IPS-18a (cell line): ENCODE measurements at regions not wholly inside any gene's neighbourhood (a gene's known extent, or its start where the extent isn't known, plus 50 kb on each side); places are given as distances from the start of the nearest gene placed in this dataset.
"Not testable (repeated sequence)": the region's sequence is repeated elsewhere in the genome, so short reads cannot be mapped to it uniquely, and the experiment has no call there.

Source experiments
- H3K27ac ChIP-seq: one replicate; pipeline ENCODE4 v1.5.1; 2013; ENCODE audit warnings: low read length
- H3K27me3 ChIP-seq: one replicate; pipeline ENCODE4 v1.6.1; 2013; ENCODE audit warnings: mild to moderate bottlenecking, low read length; ENCODE audit not compliant: control insufficient read depth, insufficient read depth
- H3K36me3 ChIP-seq: one replicate; pipeline ENCODE4 v1.6.1; 2013; ENCODE audit warnings: low read depth, low read length; ENCODE audit not compliant: control insufficient read depth
- H3K4me1 ChIP-seq: one replicate; pipeline ENCODE4 v1.6.1; 2013; ENCODE audit warnings: low read depth, low read length; ENCODE audit not compliant: control insufficient read depth
- H3K4me3 ChIP-seq: one replicate; pipeline ENCODE4 v1.5.1; 2013; ENCODE audit warnings: low read length
- H3K9ac ChIP-seq: one replicate; pipeline ENCODE4 v1.6.1; 2013; ENCODE audit warnings: mild to moderate bottlenecking, low read length, moderate library complexity
- H3K9me3 ChIP-seq: one replicate; pipeline ENCODE4 v1.6.1; 2013; ENCODE audit warnings: low read depth, low read length; ENCODE audit not compliant: control insufficient read depth

- Histone ChIP-seq H3K36me3 (no peaks in the 10 kb centered on the region), H3K4me3 (no peak overlapping the region), H3K9ac (no peak overlapping the region), H3K4me1 (no peaks in the 10 kb centered on the region), H3K27me3 (no peaks in the 10 kb centered on the region), H3K27ac (no peak overlapping the region), H3K9me3 (peaks cover 3% of the 10 kb centered on the region)
Observed at GRCh38 chr2:83368916-83369315, 1090.2 kb downstream of the SUCLG1 start.

GRCh38 chr2:83368461-83368860 lies 1090.6 kb downstream of the SUCLG1 start:
- Histone ChIP-seq H3K27ac (no peak overlapping the region), H3K4me3 (no peak overlapping the region), H3K36me3 (no peaks in the 10 kb centered on the region), H3K27me3 (no peaks in the 10 kb centered on the region), H3K9ac (no peak overlapping the region), H3K4me1 (no peaks in the 10 kb centered on the region), H3K9me3 (peaks cover 3% of the 10 kb centered on the region)

- Histone ChIP-seq H3K27ac (no peak overlapping the region), H3K36me3 (no peaks in the 10 kb centered on the region), H3K9me3 (peaks cover 3% of the 10 kb centered on the region), H3K27me3 (no peaks in the 10 kb centered on the region), H3K4me1 (no peaks in the 10 kb centered on the region), H3K9ac (no peak overlapping the region), H3K4me3 (no peak overlapping the region)
Observed at GRCh38 chr2:83365476-83365875, 1093.6 kb downstream of the SUCLG1 start.

GRCh38 chr2:83364264-83364663 lies 1094.8 kb downstream of the SUCLG1 start:
- H3K9ac ChIP-seq = no peak overlapping the region
- H3K4me3 ChIP-seq = no peak overlapping the region
- H3K9me3 ChIP-seq = peaks cover 3% of the 10 kb centered on the region
- H3K4me1 ChIP-seq = no peaks in the 10 kb centered on the region
- H3K36me3 ChIP-seq = no peaks in the 10 kb centered on the region
- no peaks in the 10 kb centered on the region for H3K27me3 ChIP-seq
- no peak overlapping the region for H3K27ac ChIP-seq

GRCh38 chr2:83363138-83363537 lies 1095.9 kb downstream of the SUCLG1 start:
- not testable (repeated sequence) for H3K4me3 ChIP-seq, H3K9ac ChIP-seq, H3K4me1 ChIP-seq, H3K36me3 ChIP-seq, H3K9me3 ChIP-seq, H3K27me3 ChIP-seq, H3K27ac ChIP-seq

- Histone ChIP-seq H3K9me3 (no peaks in the 10 kb centered on the region), H3K4me3 (no peak overlapping the region), H3K27ac (no peak overlapping the region), H3K27me3 (no peaks in the 10 kb centered on the region), H3K9ac (no peak overlapping the region), H3K4me1 (no peaks in the 10 kb centered on the region), H3K36me3 (no peaks in the 10 kb centered on the region)
Observed at GRCh38 chr2:83359336-83359735, 1099.7 kb downstream of the SUCLG1 start.

- H3K27ac ChIP-seq = no peak overlapping the region
Observed at GRCh38 chr2:83342860-83343329, 1116.2 kb downstream of the SUCLG1 start.

GRCh38 chr2:83340424-83340823 lies 1118.7 kb downstream of the SUCLG1 start:
- Histone ChIP-seq H3K9me3 (no peaks in the 10 kb centered on the region), H3K9ac (no peak overlapping the region), H3K4me3 (no peak overlapping the region), H3K27me3 (no peaks in the 10 kb centered on the region), H3K27ac (no peak overlapping the region), H3K4me1 (no peaks in the 10 kb centered on the region), H3K36me3 (no peaks in the 10 kb centered on the region)

More at GRCh38 chr2:83342860-83343329, 1116.2 kb downstream of the SUCLG1 start:
- no peak overlapping the region for H3K4me3 ChIP-seq
- no peaks in the 10 kb centered on the region for H3K27me3 ChIP-seq
- H3K9me3 ChIP-seq = no peaks in the 10 kb centered on the region
- no peaks in the 10 kb centered on the region for H3K36me3 ChIP-seq
- H3K9ac ChIP-seq = no peak overlapping the region
- no peaks in the 10 kb centered on the region for H3K4me1 ChIP-seq

GRCh38 chr2:83339942-83340341 lies 1119.1 kb downstream of the SUCLG1 start:
- not testable (repeated sequence) for H3K4me3 ChIP-seq, H3K27ac ChIP-seq, H3K36me3 ChIP-seq, H3K4me1 ChIP-seq, H3K9ac ChIP-seq, H3K27me3 ChIP-seq, H3K9me3 ChIP-seq

- Histone ChIP-seq H3K4me3 (no peak overlapping the region), H3K27ac (no peak overlapping the region), H3K9ac (no peak overlapping the region), H3K36me3 (no peaks in the 10 kb centered on the region), H3K9me3 (no peaks in the 10 kb centered on the region), H3K27me3 (no peaks in the 10 kb centered on the region), H3K4me1 (no peaks in the 10 kb centered on the region)
Observed at GRCh38 chr2:83331810-83332209, 1127.3 kb downstream of the SUCLG1 start.

- Histone ChIP-seq H3K4me3 (no peak overlapping the region), H3K27me3 (no peaks in the 10 kb centered on the region), H3K9me3 (no peaks in the 10 kb centered on the region), H3K9ac (no peak overlapping the region), H3K36me3 (no peaks in the 10 kb centered on the region), H3K4me1 (no peaks in the 10 kb centered on the region), H3K27ac (no peak overlapping the region)
Observed at GRCh38 chr2:83323038-83323437, 1136.0 kb downstream of the SUCLG1 start.

- Histone ChIP-seq H3K9ac (no peak overlapping the region), H3K4me1 (no peaks in the 10 kb centered on the region), H3K4me3 (no peak overlapping the region), H3K27ac (no peak overlapping the region), H3K9me3 (no peaks in the 10 kb centered on the region), H3K27me3 (no peaks in the 10 kb centered on the region), H3K36me3 (no peaks in the 10 kb centered on the region)
Observed at GRCh38 chr2:83320053-83320452, 1139.0 kb downstream of the SUCLG1 start.
